ENCODE measurements at regions not wholly inside any gene's neighbourhood (a gene's known extent, or its start where the extent isn't known, plus 50 kb on each side); places are given as distances from the start of the nearest gene placed in this dataset.

DNA sequence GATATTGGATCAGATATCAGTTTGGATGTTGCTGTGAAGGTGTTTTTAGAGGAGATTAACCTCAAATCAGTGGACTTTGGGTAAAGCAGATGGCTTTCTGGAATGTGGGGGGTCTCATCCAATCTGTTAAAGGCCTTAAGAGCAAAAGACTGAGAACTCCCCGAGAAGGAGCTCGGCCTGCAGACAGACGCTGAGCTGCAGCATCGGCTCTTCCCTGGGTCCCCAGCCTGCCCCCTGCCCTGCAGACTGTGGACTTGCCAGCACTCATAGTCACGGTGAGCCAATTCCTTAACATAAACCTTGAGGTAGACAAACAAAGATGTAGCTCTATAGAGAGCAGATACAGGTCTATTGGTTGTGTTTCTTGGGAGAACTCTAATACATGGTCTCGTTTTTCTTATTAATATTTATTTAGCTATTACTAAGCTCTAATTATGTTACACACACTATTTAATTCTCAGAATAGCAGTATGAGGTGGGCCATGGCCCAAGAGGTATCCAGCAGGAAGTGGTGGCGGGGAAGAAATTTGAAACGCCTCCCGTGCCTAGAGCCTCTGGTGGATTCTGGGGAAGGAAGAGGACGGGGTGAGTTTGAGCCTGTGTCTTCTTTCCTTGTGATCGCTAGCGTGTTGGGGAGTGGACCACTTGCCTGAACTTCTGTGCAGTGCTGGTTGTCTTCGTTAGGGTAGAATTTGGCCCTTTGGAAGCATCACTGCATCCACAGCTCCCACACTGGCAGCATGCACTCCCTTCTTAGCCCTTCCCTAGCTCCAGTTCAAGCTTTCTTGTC is 305.3 kb downstream of the TEX29 start:
- Histone ChIP-seq H3K4me2 (ENCODE audit: control insufficient read depth, extremely low read depth, insufficient read depth, low read depth, low read length) (no peak overlapping the region), H3K4me3 (ENCODE audit: control insufficient read depth in 2 of 3, extremely low read depth in 1 of 3, insufficient read depth in 2 of 3, low read depth in 1 of 3, low read length in 3 of 3) (no peak overlapping the region), H3K79me2 (ENCODE audit: control insufficient read depth, insufficient read depth, low read length) (no peaks in the 10 kb centered on the region), H3K9ac (ENCODE audit: control insufficient read depth, extremely low read depth, insufficient read depth, low read length) (no peak overlapping the region), H3K27ac (ENCODE audit: control insufficient read depth, insufficient read depth, low read length) (no peak overlapping the region), H2AFZ (ENCODE audit: control insufficient read depth, low read length) (no peak overlapping the region), H3K27me3 (ENCODE audit: control insufficient read depth, extremely low read depth, insufficient read depth, low read length) (no peaks in the 10 kb centered on the region), H4K20me1 (ENCODE audit: control insufficient read depth, extremely low read depth, insufficient read depth, low read length) (no peaks in the 10 kb centered on the region), H3K9me3 (ENCODE audit: control insufficient read depth, low read depth, low read length) (peaks cover 22% of the 10 kb centered on the region), H3K36me3 (ENCODE audit: control insufficient read depth in 2 of 2, extremely low read depth in 1 of 2, insufficient read depth in 2 of 2, low read length in 2 of 2) (no peaks in the 10 kb centered on the region), H3K9me1 (ENCODE audit: control insufficient read depth, extremely low read depth, insufficient read depth, low read length) (no peaks in the 10 kb centered on the region), H3K4me1 (ENCODE audit: control insufficient read depth, extremely low read depth, insufficient read depth, low read length) (no peaks in the 10 kb centered on the region)
- dilution Hi-C loops (cut with MboI; ENCODE audit: extremely low pct_ligation_motif_present, low sequenced_read_pairs): no loop called here
- DNase-seq (ENCODE audit: low read depth, low spot score) (no peak), FAIRE-seq (no peak)
- no peak for TF ChIP-seq EZH2 (IDR thresholded peaks at IDR 0.05; ENCODE audit: low read length)
- TF ChIP-seq, protein P1, sequence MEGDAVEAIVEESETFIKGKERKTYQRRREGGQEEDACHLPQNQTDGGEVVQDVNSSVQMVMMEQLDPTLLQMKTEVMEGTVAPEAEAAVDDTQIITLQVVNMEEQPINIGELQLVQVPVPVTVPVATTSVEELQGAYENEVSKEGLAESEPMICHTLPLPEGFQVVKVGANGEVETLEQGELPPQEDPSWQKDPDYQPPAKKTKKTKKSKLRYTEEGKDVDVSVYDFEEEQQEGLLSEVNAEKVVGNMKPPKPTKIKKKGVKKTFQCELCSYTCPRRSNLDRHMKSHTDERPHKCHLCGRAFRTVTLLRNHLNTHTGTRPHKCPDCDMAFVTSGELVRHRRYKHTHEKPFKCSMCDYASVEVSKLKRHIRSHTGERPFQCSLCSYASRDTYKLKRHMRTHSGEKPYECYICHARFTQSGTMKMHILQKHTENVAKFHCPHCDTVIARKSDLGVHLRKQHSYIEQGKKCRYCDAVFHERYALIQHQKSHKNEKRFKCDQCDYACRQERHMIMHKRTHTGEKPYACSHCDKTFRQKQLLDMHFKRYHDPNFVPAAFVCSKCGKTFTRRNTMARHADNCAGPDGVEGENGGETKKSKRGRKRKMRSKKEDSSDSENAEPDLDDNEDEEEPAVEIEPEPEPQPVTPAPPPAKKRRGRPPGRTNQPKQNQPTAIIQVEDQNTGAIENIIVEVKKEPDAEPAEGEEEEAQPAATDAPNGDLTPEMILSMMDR (optimal IDR thresholded peaks at IDR 0.05 in 1 of 3, IDR thresholded peaks at IDR 0.05 in 1 of 3, conservative IDR thresholded peaks at IDR 0.05 in 1 of 3; ENCODE audit: extremely low read depth in 1 of 3, insufficient read depth in 2 of 3, low read length in 3 of 3): no peak

DNA sequence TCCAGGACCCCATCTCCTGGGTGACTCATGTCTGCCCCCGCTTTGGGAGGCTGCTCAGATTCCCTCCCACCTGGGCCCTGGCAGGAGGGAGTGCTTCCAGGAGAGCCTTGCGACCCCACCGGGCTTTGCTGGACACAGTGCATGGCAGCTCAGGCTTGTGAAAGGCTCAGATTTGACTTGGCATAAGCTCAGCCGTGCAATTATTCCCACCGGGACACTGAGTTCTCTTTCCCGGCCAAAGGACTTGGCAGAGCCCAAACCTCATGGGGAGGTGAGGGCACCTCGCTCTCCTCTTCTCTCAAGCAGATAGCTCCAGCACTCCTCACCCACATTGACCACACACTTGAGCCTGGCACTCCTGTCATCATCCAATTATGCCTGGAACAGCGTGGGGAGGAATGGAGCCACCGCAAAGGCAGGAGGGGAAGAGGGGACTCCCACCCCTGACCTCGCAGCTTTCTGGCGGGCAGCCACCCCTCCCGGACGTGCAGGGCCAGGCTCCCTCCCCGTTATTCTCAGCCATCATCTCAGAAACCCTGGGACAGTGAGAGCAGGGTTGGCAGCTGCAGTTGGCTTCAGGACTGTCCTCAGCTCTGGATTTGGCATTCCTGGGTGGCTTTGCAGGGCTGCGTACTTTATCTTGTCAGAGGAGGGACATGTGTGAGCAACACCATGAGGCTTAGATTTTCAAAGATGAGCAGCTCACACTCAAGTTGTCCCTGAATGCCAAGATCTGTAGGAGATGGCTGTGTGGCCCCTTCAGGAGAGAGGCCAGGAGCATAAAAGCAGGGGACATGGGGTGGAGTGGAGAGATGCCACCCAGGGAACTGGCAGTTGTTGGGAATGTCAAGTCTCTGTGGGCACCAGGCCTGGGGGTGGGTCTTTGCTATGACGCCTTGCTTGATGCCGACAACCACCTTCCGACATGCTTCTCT is 306.2 kb downstream of the TEX29 start:
- FAIRE-seq: no peak

More for the DNA sequence above, 306.2 kb downstream of the TEX29 start:
- Histone ChIP-seq H4K20me1 (ENCODE audit: control insufficient read depth, extremely low read depth, insufficient read depth, low read length) (no peaks in the 10 kb centered on the region), H3K4me1 (ENCODE audit: control insufficient read depth, extremely low read depth, insufficient read depth, low read length) (no peaks in the 10 kb centered on the region), H3K4me3 (ENCODE audit: control insufficient read depth in 2 of 3, extremely low read depth in 1 of 3, insufficient read depth in 2 of 3, low read depth in 1 of 3, low read length in 3 of 3) (no peak overlapping the region), H3K9me1 (ENCODE audit: control insufficient read depth, extremely low read depth, insufficient read depth, low read length) (no peaks in the 10 kb centered on the region), H3K27me3 (ENCODE audit: control insufficient read depth, extremely low read depth, insufficient read depth, low read length) (no peaks in the 10 kb centered on the region), H3K4me2 (ENCODE audit: control insufficient read depth, extremely low read depth, insufficient read depth, low read depth, low read length) (no peak overlapping the region), H2AFZ (ENCODE audit: control insufficient read depth, low read length) (no peak overlapping the region), H3K27ac (ENCODE audit: control insufficient read depth, insufficient read depth, low read length) (no peak overlapping the region), H3K79me2 (ENCODE audit: control insufficient read depth, insufficient read depth, low read length) (no peaks in the 10 kb centered on the region), H3K36me3 (ENCODE audit: control insufficient read depth in 2 of 2, extremely low read depth in 1 of 2, insufficient read depth in 2 of 2, low read length in 2 of 2) (no peaks in the 10 kb centered on the region), H3K9ac (ENCODE audit: control insufficient read depth, extremely low read depth, insufficient read depth, low read length) (no peak overlapping the region), H3K9me3 (ENCODE audit: control insufficient read depth, low read depth, low read length) (peaks cover 16% of the 10 kb centered on the region)
- dilution Hi-C loops (cut with MboI; ENCODE audit: extremely low pct_ligation_motif_present, low sequenced_read_pairs): no loop called here
- no peak for DNase-seq (ENCODE audit: low read depth, low spot score)
- no peak for TF ChIP-seq EZH2 (IDR thresholded peaks at IDR 0.05; ENCODE audit: low read length)
- TF ChIP-seq, protein P1 (optimal IDR thresholded peaks at IDR 0.05 in 1 of 3, IDR thresholded peaks at IDR 0.05 in 1 of 3, conservative IDR thresholded peaks at IDR 0.05 in 1 of 3; ENCODE audit: extremely low read depth in 1 of 3, insufficient read depth in 2 of 3, low read length in 3 of 3): no peak

All from keratinocyte (primary cell).